ENCODE measurements at regions not wholly inside any gene's neighbourhood (a gene's known extent, or its start where the extent isn't known, plus 50 kb on each side); places are given as distances from the start of the nearest gene placed in this dataset.
"Not testable (repeated sequence)": the region's sequence is repeated elsewhere in the genome, so short reads cannot be mapped to it uniquely, and the experiment has no call there.

DNA sequence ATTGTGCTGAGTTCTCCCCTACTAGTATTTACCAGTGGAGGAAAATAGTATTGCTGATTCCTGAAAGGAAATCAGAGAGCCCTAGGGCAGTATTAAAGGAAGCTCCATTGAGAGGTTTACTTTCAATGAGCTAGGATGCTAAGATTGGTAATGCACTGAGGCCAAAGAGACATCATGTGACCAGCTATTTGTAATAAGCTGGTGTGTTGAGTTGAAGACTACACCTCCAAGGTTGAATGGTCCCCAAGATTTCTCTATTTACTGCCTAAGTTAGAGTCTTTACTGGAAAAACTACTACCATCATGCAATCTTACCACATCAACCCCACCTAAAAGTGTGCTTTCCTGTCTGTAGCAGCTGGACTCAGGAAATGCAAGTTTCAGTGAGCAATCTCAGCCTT is 151.5 kb upstream of the GJE1 start:
- Histone ChIP-seq H3K4me3 (ENCODE audit: low read length) (no peak overlapping the region), H3K36me3 (ENCODE audit: control insufficient read depth, insufficient read depth, low read length) (no peaks in the 10 kb centered on the region), H3K27me3 (ENCODE audit: control insufficient read depth, insufficient read depth, low read length) (no peaks in the 10 kb centered on the region), H3K4me1 (ENCODE audit: control insufficient read depth, insufficient read depth, low read length) (no peaks in the 10 kb centered on the region), H3K27ac (ENCODE audit: low read length) (no peak overlapping the region), H3K9me3 (replicated peaks; ENCODE audit: control insufficient read depth, low read depth, low read length) (no peaks in the 10 kb centered on the region)
- no peak for DNase-seq

DNA sequence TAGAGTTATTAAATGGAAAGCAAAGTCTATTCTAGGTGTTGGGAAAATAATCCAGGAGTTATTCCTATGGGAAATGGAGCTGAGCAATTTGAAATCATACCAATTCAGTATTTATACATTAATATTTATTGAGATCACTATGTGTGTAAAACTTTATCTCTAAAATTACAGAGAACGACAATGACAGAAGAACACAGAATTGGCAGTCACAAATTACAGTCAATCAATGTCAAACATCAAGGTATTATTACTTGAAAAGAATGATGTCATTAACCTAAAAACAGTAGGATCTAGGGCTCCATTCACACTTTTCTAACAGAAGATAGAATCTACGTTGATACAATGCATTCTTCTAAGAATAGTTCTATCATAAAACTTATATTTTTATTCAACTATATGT is 154.9 kb upstream of the GJE1 start:
- H3K4me3 ChIP-seq (ENCODE audit: low read length) = no peak overlapping the region
- H3K27me3 ChIP-seq (ENCODE audit: control insufficient read depth, insufficient read depth, low read length) = no peaks in the 10 kb centered on the region
- WGBS (ENCODE audit: insufficient coverage) = no CpG with 5 or more reads among the region's 2 CpGs
- H3K27ac ChIP-seq (ENCODE audit: low read length) = no peak overlapping the region
- H3K9me3 ChIP-seq (replicated peaks; ENCODE audit: control insufficient read depth, low read depth, low read length) = no peaks in the 10 kb centered on the region
- no peaks in the 10 kb centered on the region for H3K4me1 ChIP-seq (ENCODE audit: control insufficient read depth, insufficient read depth, low read length)
- no peak for DNase-seq
- no peaks in the 10 kb centered on the region for H3K36me3 ChIP-seq (ENCODE audit: control insufficient read depth, insufficient read depth, low read length)

DNA sequence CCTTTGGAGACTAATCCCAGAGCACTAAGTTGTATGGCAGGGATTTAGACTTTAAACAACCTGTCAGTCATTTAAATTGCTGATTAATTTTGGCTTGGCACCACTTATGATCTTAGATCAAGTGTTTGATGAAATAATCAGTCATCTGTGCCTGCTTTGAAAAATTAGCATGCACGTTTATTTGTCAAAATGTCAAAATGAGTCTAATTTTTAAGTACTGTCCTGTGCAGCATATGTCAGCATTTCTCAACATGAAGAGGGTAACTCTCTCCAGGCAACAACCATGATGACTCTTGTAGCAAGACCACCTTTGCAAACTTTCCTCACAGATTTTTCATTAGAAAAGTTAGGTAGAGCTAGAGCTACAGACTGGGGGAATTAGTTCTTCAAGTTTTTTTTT is 155.7 kb upstream of the GJE1 start:
- DNase-seq = no peak
- Histone ChIP-seq H3K36me3 (ENCODE audit: control insufficient read depth, insufficient read depth, low read length) (no peaks in the 10 kb centered on the region), H3K4me3 (ENCODE audit: low read length) (no peak overlapping the region), H3K9me3 (replicated peaks; ENCODE audit: control insufficient read depth, low read depth, low read length) (no peaks in the 10 kb centered on the region), H3K4me1 (ENCODE audit: control insufficient read depth, insufficient read depth, low read length) (no peaks in the 10 kb centered on the region), H3K27ac (ENCODE audit: low read length) (no peak overlapping the region), H3K27me3 (ENCODE audit: control insufficient read depth, insufficient read depth, low read length) (no peaks in the 10 kb centered on the region)
- 60% methylated on average over 1 of the region's 1 CpG for WGBS (ENCODE audit: insufficient coverage)

DNA sequence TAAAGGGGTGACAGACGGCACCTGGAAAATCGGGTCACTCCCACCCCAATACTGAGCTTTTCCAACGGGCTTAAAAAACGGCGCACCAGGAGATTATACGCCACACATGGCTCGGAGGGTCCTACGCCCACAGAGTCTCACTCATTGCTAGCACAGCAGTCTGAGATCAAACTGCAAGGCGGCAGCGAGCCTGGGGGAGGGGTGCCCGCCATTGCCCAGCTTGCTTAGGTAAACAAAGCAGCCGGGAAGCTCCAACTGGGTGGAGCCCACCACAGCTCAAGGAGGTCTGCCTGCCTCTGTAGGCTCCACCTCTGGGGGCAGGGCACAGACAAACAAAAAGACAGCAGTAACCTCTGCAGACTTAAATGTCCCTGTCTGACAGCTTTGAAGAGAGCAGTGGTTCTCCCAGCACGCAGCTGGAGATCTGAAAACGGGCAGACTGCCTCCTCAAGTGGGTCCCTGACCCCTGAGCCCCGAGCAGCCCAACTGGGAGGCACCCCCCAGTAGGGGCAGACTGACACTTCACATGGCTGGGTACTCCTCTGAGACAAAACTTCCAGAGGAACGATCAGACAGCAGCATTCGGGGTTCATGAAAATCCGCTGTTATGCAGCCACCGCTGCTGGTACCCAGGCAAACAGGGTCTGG is 162.8 kb upstream of the GJE1 start:
- H3K9me3 ChIP-seq (replicated peaks; ENCODE audit: control insufficient read depth, low read depth, low read length); H3K4me1 ChIP-seq (ENCODE audit: control insufficient read depth, insufficient read depth, low read length); H3K27ac ChIP-seq (ENCODE audit: low read length); H3K4me3 ChIP-seq (ENCODE audit: low read length); DNase-seq; H3K36me3 ChIP-seq (ENCODE audit: control insufficient read depth, insufficient read depth, low read length); H3K27me3 ChIP-seq (ENCODE audit: control insufficient read depth, insufficient read depth, low read length): not testable (repeated sequence)
- 65% methylated on average over 3 of the region's 19 CpGs for WGBS (ENCODE audit: insufficient coverage)

DNA sequence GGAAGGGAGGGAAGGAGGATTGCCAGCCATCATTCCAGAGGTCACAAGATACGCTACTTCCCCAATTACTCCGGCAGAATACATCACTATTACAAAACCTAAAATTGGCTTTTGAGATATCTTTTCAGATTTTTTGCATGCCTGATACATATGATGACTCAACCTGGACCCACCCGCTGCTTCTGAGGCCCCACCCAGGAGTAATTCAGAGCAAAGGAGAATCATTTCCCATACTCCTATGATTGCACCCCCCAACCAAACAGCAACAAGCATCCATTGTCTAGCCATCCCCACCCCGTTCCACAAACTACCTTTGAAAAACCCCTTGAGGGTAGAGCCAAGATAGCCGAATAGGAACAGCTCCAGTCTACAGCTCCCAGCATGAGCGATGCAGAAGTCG is 163.5 kb upstream of the GJE1 start:
- H3K4me3 ChIP-seq (ENCODE audit: low read length) = no peak overlapping the region
- H3K9me3 ChIP-seq (replicated peaks; ENCODE audit: control insufficient read depth, low read depth, low read length) = no peaks in the 10 kb centered on the region
- WGBS (ENCODE audit: insufficient coverage) = 89% methylated on average over 4 of the region's 7 CpGs
- no peak for DNase-seq
- no peaks in the 10 kb centered on the region for H3K27me3 ChIP-seq (ENCODE audit: control insufficient read depth, insufficient read depth, low read length)
- H3K36me3 ChIP-seq (ENCODE audit: control insufficient read depth, insufficient read depth, low read length) = no peaks in the 10 kb centered on the region
- no peak overlapping the region for H3K27ac ChIP-seq (ENCODE audit: low read length)
- no peaks in the 10 kb centered on the region for H3K4me1 ChIP-seq (ENCODE audit: control insufficient read depth, insufficient read depth, low read length)

DNA sequence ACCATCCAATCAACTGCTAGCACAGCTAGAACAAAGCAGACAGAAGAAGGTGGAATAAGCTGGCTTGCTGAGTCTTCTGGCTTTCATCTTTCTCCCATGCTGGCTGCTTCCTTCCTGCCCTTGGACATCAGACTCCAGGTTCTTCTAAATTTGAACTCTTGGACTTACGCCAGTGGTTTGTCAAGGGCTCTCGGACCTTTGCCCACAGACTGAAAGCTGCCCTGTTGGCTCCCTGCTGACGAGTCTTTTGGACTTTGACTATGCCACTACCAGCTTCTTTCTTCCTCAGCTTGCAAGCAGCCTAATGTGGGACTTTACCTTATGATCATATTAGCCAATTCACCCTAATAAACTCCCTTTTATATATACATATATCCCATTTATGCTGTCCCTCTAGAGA is 164.1 kb upstream of the GJE1 start:
- Histone ChIP-seq H3K27me3 (ENCODE audit: control insufficient read depth, insufficient read depth, low read length) (no peaks in the 10 kb centered on the region), H3K36me3 (ENCODE audit: control insufficient read depth, insufficient read depth, low read length) (no peaks in the 10 kb centered on the region), H3K4me1 (ENCODE audit: control insufficient read depth, insufficient read depth, low read length) (no peaks in the 10 kb centered on the region), H3K4me3 (ENCODE audit: low read length) (no peak overlapping the region), H3K27ac (ENCODE audit: low read length) (no peak overlapping the region), H3K9me3 (replicated peaks; ENCODE audit: control insufficient read depth, low read depth, low read length) (no peaks in the 10 kb centered on the region)
- WGBS (ENCODE audit: insufficient coverage) = 89% methylated on average over 3 of the region's 3 CpGs
- DNase-seq = no peak

DNA sequence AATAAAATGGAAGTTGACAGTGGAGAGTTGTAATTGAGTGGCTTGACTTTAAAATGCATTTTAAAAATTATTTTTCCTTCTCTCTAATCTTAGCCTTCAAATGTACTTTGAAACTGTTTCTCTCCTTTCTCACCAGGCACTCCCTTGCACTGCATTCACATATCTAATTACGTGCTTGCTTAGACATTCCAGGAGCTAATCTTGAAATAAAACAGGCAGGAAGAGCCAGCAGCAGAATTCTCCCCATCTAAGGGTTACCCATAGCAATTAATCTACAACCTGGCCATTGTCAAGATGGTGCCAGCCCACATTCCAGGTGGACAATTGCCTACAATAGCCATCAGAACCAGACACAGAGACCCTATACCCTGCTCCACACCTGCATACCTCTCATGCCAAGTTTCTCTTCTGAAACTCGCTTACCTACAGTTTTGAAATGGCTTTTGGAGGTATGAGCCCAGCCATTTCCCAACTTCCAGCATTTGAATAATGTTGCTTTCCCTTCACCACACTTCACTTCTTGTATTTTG is 167.6 kb upstream of the GJE1 start:
- H3K4me3 ChIP-seq (ENCODE audit: low read length) = no peak overlapping the region
- no peaks in the 10 kb centered on the region for H3K36me3 ChIP-seq (ENCODE audit: control insufficient read depth, insufficient read depth, low read length)
- H3K9me3 ChIP-seq (replicated peaks; ENCODE audit: control insufficient read depth, low read depth, low read length) = no peaks in the 10 kb centered on the region
- DNase-seq = no peak
- WGBS (ENCODE audit: insufficient coverage) = 70% methylated on average over 2 of the region's 2 CpGs
- H3K4me1 ChIP-seq (ENCODE audit: control insufficient read depth, insufficient read depth, low read length) = no peaks in the 10 kb centered on the region
- no peaks in the 10 kb centered on the region for H3K27me3 ChIP-seq (ENCODE audit: control insufficient read depth, insufficient read depth, low read length)
- no peak overlapping the region for H3K27ac ChIP-seq (ENCODE audit: low read length)

DNA sequence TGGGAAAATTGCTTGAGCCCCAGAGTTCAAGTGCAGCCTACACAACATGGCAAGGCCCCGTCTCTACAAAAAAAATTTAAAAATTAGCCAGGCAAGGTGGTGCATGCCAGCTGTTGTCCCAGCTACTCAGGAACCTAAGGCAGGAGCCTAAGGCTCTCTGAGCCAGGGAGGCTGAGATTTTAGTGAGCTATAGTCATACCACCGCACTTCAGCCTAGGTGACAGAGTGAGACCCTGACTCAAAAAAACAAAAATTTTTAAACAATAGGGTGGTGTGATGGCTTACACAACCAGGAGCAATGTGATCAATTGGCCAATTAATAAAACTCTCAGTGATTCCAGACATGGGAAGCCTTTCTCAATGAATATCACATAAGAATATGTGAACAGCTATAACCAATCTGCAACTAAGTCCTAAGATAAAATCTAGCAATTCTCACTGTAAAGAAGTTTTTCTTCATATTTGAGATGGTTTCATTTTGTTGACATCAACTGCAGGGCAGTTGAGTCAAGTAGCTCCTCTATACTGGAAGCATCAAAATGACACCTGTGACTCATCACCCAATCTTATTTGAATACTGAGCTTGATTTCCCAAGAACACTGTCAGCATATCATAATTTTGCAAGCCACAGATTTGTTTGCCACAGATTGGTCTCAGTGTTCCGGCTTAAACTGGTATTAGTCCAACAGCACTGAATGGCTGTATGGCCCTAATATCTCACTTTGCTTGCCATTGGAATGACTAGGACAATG is 169.0 kb upstream of the GJE1 start:
- DNase-seq = no peak
- Histone ChIP-seq H3K27ac (ENCODE audit: low read length) (no peak overlapping the region), H3K4me3 (ENCODE audit: low read length) (no peak overlapping the region), H3K27me3 (ENCODE audit: control insufficient read depth, insufficient read depth, low read length) (no peaks in the 10 kb centered on the region), H3K4me1 (ENCODE audit: control insufficient read depth, insufficient read depth, low read length) (no peaks in the 10 kb centered on the region), H3K36me3 (ENCODE audit: control insufficient read depth, insufficient read depth, low read length) (no peaks in the 10 kb centered on the region), H3K9me3 (replicated peaks; ENCODE audit: control insufficient read depth, low read depth, low read length) (no peaks in the 10 kb centered on the region)
- WGBS (ENCODE audit: insufficient coverage) = 94% methylated on average over 2 of the region's 3 CpGs

DNA sequence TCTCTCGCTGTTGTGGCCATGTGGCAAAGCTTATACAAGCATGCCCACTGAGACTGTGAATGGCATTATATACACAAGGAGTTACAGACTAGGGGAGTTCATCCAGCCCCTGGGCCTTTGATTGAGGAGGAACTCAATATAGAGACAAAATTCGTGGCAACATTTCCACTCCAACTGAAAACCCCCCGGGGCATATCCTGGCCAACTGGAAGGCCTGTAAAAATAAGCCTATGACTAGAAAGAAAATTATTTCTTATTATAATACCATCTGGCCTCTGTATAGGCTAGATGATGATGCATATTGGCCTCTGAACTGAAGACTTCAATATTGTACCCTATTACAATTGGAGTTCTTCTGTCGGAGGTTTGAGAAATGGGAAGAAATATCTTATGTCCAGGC is 175.5 kb upstream of the GJE1 start:
- no peak overlapping the region for H3K4me3 ChIP-seq (ENCODE audit: low read length)
- DNase-seq = peak; percentile 22
- no peak overlapping the region for H3K27ac ChIP-seq (ENCODE audit: low read length)
- H3K36me3 ChIP-seq (ENCODE audit: control insufficient read depth, insufficient read depth, low read length) = no peaks in the 10 kb centered on the region
- H3K27me3 ChIP-seq (ENCODE audit: control insufficient read depth, insufficient read depth, low read length) = no peaks in the 10 kb centered on the region
- peaks cover 10% of the 10 kb centered on the region for H3K9me3 ChIP-seq (replicated peaks; ENCODE audit: control insufficient read depth, low read depth, low read length)
- no CpG with 5 or more reads among the region's 4 CpGs for WGBS (ENCODE audit: insufficient coverage)
- H3K4me1 ChIP-seq (ENCODE audit: control insufficient read depth, insufficient read depth, low read length) = peaks cover 3% of the 10 kb centered on the region

DNA sequence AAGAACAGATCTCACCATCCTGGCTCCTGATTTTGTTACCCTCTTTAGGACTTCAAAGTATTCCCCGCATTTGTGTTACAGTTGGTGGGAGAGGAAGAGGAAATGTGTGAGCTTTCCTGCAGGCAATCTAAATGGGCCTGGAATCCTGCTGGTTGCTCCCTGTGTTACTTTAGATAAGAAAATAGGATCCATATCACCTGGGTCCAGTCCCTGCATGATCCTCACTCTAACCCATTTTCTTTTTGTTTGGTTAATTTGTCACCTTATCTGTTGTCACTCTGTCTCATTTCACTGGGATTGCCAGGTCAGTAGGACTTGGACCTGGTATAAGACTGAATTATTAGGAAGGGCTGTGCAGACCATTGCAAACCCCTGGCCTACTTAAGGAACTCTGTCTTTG is 175.9 kb upstream of the GJE1 start:
- Histone ChIP-seq H3K4me1 (ENCODE audit: control insufficient read depth, insufficient read depth, low read length) (peaks cover 3% of the 10 kb centered on the region), H3K4me3 (ENCODE audit: low read length) (no peak overlapping the region), H3K27me3 (ENCODE audit: control insufficient read depth, insufficient read depth, low read length) (no peaks in the 10 kb centered on the region), H3K36me3 (ENCODE audit: control insufficient read depth, insufficient read depth, low read length) (no peaks in the 10 kb centered on the region), H3K27ac (ENCODE audit: low read length) (no peak overlapping the region), H3K9me3 (replicated peaks; ENCODE audit: control insufficient read depth, low read depth, low read length) (peaks cover 10% of the 10 kb centered on the region)
- no CpG with 5 or more reads among the region's 1 CpG for WGBS (ENCODE audit: insufficient coverage)
- no peak for DNase-seq

Data from muscle of leg (tissue), 3 donors.